ENCODE measurements at regions not wholly inside any gene's neighbourhood (a gene's known extent, or its start where the extent isn't known, plus 50 kb on each side); places are given as distances from the start of the nearest gene placed in this dataset.

DNA sequence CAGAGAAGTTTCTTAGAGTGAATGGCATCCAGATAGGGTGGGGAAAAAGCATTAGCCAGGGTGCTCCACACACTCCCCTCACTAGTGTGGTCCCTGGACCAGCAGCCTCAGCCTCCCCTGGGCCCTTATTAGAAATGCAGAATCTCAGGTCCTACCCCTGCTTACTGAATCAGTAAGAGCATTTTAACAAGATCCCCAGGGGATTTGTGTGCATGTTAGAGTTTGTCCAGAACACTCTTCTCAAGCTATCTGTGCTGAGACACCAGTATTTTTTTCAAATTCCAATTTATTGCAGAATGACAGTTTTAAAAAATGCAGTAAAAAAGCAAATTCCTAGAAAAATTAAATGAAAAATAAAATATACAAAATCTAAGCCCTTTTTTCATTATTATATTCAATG, 123.1 kb downstream of the MIAT start:
- TF ChIP-seq, protein P1, sequence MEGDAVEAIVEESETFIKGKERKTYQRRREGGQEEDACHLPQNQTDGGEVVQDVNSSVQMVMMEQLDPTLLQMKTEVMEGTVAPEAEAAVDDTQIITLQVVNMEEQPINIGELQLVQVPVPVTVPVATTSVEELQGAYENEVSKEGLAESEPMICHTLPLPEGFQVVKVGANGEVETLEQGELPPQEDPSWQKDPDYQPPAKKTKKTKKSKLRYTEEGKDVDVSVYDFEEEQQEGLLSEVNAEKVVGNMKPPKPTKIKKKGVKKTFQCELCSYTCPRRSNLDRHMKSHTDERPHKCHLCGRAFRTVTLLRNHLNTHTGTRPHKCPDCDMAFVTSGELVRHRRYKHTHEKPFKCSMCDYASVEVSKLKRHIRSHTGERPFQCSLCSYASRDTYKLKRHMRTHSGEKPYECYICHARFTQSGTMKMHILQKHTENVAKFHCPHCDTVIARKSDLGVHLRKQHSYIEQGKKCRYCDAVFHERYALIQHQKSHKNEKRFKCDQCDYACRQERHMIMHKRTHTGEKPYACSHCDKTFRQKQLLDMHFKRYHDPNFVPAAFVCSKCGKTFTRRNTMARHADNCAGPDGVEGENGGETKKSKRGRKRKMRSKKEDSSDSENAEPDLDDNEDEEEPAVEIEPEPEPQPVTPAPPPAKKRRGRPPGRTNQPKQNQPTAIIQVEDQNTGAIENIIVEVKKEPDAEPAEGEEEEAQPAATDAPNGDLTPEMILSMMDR (IDR thresholded peaks at IDR 0.05; ENCODE audit: insufficient read depth, missing control alignments) = no peak
- DNase-seq (ENCODE audit: insufficient read length, low spot score) (no peak), FAIRE-seq (no peak)

DNA sequence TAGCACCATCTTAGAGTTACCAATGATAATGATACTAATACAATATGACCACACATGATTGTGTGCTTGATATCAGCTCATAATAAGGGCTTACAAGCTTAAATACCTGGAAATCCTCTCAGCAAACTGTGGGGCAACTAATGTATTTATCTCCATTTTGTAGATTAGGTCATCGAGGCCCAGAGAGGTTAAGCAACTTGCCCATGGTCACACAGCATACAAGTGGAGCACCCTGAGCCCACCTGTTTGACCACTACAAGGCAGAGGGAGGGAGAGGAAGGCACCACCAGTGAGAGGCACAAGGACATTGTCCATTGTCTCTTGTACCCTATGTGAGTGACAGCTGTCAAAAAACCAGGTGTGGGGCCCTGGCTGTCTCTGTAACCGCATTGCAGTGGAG, 123.7 kb downstream of the MIAT start:
- TF ChIP-seq, protein P1 (IDR thresholded peaks at IDR 0.05; ENCODE audit: insufficient read depth, missing control alignments) = no peak
- FAIRE-seq (no peak), DNase-seq (ENCODE audit: insufficient read length, low spot score) (no peak)

DNA sequence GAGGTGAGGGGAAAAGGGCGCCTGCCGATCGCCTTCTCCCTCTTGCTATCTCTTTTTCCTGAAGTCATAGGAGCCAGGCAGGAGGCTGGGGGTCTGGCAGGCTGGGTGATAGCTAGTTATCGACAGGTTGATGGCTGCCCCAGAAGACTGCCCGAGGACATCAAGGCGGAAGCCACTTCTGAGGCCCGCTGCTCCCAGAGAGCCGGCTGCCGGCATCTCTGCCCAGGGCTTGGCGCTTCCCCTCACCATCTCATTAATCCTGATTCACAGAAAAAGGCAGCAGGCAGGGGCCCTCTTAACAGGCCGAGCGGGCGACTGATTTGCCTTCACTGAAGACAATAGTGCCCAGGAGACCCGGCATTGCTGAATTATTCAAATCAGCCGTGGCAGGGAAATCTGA, 124.2 kb downstream of the MIAT start:
- FAIRE-seq (no peak), DNase-seq (ENCODE audit: insufficient read length, low spot score) (no peak)
- TF ChIP-seq, protein P1 (IDR thresholded peaks at IDR 0.05; ENCODE audit: insufficient read depth, missing control alignments) = no peak

DNA sequence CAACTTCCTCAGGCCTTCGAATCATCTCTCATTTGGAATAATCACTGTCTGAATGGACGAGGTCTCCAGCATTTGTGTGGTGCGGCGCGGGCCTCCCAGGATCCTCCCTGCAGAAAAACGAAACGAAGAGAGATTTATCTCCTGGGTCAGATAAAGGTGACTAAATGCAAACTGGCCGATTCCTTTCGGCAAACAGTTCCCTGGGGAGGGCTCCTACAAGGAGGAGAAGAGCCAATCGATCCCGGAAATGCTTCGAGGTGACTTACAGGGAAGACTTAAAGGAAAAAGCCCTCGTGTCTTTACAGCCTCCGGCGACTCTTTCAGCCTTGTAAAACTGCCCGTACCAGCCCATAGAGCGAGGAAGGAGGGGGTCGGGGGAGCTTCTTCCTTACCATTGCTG, 126.5 kb downstream of the MIAT start:
- no peak for FAIRE-seq
- DNase-seq (ENCODE audit: insufficient read length, low spot score) = no peak
- TF ChIP-seq, protein P1 (IDR thresholded peaks at IDR 0.05; ENCODE audit: insufficient read depth, missing control alignments) = no peak

DNA sequence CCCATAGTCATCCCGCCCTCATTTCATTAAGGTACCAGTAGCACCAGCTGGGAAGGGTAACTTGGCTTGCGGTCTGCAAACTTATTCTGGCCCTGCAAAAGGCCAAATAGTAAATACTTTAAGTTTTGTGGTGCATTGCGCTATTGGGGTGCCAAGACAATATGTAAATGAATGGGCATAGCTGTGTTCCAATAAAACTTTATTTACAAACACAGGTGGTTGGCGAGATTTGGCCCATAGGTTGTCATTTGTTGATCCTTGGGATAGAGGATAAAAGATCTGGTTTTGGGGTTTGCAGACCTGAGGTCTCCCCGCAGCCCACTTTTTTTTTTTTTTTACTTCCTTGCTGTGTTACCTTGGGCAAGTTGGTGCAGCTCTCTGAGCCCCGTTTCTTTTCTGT, 127.4 kb downstream of the MIAT start:
- DNase-seq (ENCODE audit: insufficient read length, low spot score) (no peak), FAIRE-seq (no peak)
- TF ChIP-seq, protein P1 (IDR thresholded peaks at IDR 0.05; ENCODE audit: insufficient read depth, missing control alignments) = no peak

DNA sequence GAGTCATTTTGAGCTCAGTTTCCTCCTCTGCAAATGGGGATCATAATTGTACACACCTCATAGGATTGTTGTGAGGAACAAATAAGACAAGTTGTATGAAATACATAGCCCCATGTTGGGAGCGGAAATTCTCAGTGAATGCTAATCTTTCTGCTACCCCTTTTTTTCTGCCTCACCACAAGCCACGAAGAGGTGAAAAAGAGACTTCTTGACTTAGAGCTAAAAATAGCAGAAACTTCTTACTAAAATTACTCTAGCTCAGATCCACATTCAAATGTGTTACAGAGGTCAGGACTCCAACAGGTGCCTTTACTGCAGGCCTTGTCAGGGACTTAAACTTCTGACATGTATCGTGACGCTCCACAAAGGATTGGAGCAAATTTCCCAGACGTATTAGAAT, 128.5 kb downstream of the MIAT start:
- FAIRE-seq (no peak), DNase-seq (ENCODE audit: insufficient read length, low spot score) (no peak)
- TF ChIP-seq, protein P1 (IDR thresholded peaks at IDR 0.05; ENCODE audit: insufficient read depth, missing control alignments) = no peak

DNA sequence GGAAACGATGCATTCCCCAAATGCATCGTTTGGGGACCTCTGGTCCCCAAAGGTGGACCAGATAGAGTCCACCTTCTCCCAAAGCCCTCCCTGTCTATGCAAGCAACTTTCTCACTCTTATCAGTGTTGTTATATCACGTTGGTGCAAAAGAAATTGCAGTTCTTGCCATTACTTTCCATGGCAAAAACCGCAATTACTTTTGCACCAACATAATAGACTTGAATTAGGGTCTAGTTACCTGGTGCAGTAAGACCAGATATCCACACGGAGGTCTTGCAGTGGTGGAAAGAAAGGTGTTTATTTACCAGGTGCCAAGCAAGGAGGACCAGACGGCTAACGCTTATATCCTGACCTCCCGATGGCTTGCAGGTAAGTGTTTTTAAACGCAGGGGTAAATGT, 129.0 kb downstream of the MIAT start:
- FAIRE-seq = no peak
- no peak for DNase-seq (ENCODE audit: insufficient read length, low spot score)
- TF ChIP-seq, protein P1 (IDR thresholded peaks at IDR 0.05; ENCODE audit: insufficient read depth, missing control alignments) = no peak

Measured in D721Med (cell line).